ENCODE measurements at regions not wholly inside any gene's neighbourhood (a gene's known extent, or its start where the extent isn't known, plus 50 kb on each side); places are given as distances from the start of the nearest gene placed in this dataset.
"Not testable (repeated sequence)": the region's sequence is repeated elsewhere in the genome, so short reads cannot be mapped to it uniquely, and the experiment has no call there.

DNA sequence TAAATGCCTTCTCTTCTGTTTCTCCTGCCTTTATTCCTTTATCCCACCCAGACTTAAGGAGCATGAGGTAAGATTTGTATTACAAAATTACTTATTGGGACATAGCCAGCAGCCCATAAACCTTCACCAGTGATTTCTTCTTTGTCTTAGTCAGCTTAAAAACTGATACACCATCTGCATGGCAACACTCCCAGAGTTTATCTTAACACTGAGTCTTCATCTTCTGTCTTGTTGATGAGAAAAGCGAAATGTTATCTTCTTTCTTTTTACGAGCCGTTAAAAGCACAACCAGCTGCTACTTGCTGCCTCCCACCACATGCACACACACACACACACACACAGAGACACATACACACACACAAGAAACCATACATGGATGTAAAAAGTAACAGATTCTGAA is 116.7 kb downstream of the VCY start:
- ChIA-PET POLR2A (no interaction called here), CTCF (no interaction called here)
- DNase-seq (ENCODE audit: extremely low spot score): no peak
- TF ChIP-seq, protein P1, sequence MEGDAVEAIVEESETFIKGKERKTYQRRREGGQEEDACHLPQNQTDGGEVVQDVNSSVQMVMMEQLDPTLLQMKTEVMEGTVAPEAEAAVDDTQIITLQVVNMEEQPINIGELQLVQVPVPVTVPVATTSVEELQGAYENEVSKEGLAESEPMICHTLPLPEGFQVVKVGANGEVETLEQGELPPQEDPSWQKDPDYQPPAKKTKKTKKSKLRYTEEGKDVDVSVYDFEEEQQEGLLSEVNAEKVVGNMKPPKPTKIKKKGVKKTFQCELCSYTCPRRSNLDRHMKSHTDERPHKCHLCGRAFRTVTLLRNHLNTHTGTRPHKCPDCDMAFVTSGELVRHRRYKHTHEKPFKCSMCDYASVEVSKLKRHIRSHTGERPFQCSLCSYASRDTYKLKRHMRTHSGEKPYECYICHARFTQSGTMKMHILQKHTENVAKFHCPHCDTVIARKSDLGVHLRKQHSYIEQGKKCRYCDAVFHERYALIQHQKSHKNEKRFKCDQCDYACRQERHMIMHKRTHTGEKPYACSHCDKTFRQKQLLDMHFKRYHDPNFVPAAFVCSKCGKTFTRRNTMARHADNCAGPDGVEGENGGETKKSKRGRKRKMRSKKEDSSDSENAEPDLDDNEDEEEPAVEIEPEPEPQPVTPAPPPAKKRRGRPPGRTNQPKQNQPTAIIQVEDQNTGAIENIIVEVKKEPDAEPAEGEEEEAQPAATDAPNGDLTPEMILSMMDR (IDR thresholded peaks at IDR 0.05; ENCODE audit: control extremely low read depth, extremely low read depth, low read depth, missing control alignments): no peak

DNA sequence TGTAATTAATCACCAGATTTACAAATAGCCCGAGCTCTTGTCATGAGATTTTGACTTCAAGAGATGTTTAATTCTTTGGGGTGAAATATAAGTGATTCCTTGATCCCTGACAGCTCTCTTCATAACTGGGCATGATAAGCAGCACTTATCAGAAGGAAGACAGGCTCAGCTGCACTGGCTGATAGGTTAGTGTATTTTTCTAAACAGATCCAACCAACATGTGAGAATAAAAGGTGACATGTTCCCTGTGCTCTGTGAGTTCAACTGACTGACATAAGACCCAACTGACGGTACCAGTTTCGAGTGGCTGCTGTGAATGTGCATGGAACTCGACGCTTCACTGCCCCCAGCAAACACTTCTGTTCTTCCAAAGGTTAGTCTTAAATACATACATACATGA is 114.8 kb downstream of the VCY start:
- TF ChIP-seq, protein P1 (IDR thresholded peaks at IDR 0.05; ENCODE audit: control extremely low read depth, extremely low read depth, low read depth, missing control alignments): no peak
- DNase-seq (ENCODE audit: extremely low spot score): no peak
- ChIA-PET CTCF (no interaction called here), POLR2A (no interaction called here)

DNA sequence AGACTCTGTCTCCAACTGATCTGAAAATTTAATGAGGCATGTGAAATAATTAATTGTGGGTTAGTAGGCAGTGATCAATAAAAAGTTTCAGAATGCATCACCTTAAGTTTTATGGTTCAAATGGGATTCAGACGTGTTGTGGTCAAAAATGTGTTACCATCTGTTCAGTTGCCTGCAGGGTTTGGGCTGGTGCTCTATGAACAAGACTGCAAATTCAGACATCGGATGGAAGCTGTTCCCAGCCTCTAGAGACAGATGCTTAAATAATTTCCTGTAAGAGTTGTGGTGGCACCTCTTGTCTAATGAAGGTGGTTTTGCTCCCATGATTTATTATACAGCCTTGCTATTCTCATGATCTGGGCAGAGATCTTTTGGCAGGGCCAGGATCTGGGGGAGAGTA is 113.6 kb downstream of the VCY start:
- no peak for DNase-seq (ENCODE audit: extremely low spot score)
- ChIA-PET CTCF (no interaction called here), POLR2A (no interaction called here)
- TF ChIP-seq, protein P1 (IDR thresholded peaks at IDR 0.05; ENCODE audit: control extremely low read depth, extremely low read depth, low read depth, missing control alignments): no peak

DNA sequence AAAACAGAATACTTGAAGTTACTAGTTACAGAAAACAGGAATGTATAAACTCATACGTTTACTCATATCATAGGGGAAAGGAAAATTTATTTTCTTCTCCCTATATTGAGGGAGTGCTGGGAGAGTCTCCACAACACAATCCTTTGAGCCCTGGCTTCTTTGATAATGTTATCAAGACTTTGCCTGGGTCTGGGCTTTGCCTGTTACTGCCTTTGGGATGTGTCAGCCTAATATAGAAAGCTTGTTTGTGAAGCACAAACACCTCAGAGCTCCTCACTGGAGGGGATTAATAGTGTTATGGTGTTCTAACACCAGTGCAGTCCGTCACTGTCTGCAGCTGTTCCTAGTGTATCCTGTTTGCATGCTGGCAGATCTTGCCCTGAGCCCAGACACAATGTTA is 107.8 kb downstream of the VCY start:
- ChIA-PET POLR2A (no interaction called here), CTCF (no interaction called here)
- DNase-seq (ENCODE audit: extremely low spot score): no peak
- TF ChIP-seq, protein P1 (IDR thresholded peaks at IDR 0.05; ENCODE audit: control extremely low read depth, extremely low read depth, low read depth, missing control alignments): no peak

DNA sequence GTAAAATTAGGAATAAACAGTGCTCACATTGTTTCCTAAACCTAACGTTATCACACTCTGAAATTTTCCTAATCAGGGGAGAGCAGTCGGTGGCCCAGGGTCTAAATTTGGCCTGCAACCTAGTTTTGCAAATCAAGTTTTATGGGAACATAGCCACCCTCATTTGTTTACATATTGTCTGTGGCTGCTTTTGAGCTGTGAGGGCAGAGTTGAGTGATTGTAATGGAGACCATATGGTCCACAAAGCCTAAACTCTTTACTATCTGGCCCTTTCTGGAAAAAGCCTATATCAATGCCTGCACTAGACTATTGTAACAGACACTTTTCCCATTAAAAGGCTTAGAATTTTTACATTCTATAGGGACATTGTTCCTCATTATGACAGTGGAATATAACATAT is 105.2 kb downstream of the VCY start:
- POLR2A ChIA-PET: no interaction called here
- TF ChIP-seq, protein P1 (IDR thresholded peaks at IDR 0.05; ENCODE audit: control extremely low read depth, extremely low read depth, low read depth, missing control alignments): no peak
- CTCF ChIA-PET: no interaction called here
- DNase-seq (ENCODE audit: extremely low spot score): no peak

DNA sequence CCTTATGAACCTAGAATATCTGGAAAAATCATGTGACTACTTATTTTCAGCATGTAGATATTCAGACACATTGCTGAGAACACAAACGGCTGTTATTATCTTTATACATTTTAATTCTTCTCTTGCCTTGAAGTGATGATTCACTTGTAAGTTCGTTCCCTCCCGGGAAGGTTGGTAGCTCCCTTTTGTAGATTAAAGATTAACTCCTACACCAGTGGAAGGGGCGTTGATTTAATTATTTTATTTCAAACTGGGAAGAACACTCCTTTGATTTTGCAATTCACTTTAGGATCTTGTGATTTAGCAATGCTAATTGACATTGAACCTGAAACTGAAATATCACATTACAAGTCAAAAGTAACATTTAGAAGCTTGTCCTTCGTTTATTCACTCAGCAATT is 103.4 kb downstream of the VCY start:
- TF ChIP-seq, protein P1 (IDR thresholded peaks at IDR 0.05; ENCODE audit: control extremely low read depth, extremely low read depth, low read depth, missing control alignments): no peak
- POLR2A ChIA-PET: no interaction called here
- CTCF ChIA-PET: no interaction called here

DNA sequence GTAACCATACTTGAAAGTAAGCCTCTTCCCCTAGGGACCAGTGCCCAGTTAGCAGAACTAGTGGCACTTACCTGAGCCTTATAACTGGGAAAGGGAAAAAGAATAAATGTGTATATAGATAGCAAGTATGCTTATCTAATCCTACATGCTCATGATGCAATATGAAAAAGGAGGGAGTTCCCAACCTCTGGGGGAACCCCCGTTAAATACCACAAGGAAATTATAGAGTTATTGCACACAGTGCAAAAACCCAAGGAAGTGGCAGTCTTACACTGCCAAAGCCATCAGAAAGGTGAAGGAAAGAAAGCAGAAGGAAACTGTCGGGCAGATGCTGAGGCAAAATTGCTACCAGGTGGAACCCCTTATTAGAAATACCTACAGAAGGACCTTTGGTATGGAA is 92.2 kb downstream of the VCY start:
- POLR2A ChIA-PET; CTCF ChIA-PET; DNase-seq (ENCODE audit: extremely low spot score): not testable (repeated sequence)

More for the DNA sequence above, 103.4 kb downstream of the VCY start:
- no peak for DNase-seq (ENCODE audit: extremely low spot score)

All from GM10248 (cell line).